ENCODE measurements at regions not wholly inside any gene's neighbourhood (a gene's known extent, or its start where the extent isn't known, plus 50 kb on each side); places are given as distances from the start of the nearest gene placed in this dataset.

GRCh38 chr21:17442165-17442564, 70.7 kb upstream of the CXADR start:
- DNase-seq, result no peak

GRCh38 chr21:17444828-17445227, 68.0 kb upstream of the CXADR start:
- no peak for DNase-seq

DNA sequence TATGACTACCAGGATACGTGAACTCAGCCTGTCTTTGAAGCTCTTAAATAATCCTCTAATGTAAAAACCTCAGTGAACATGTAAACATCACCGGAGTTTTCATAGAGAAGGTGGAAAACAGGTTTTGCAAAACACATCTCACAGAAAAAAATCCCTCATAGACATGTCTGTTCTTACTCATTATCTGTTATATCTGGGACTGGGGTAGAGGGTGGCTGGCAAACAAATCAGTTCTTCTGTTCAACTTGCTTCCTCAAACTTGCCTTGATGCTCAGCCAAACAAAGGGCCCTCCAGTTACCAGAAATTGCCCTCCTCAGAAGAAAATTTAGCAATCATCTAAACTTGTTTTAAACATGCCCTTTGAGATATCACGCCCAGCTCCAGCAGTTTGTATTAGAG, 66.1 kb upstream of the CXADR start:
- peak; percentile 5 for DNase-seq

DNA sequence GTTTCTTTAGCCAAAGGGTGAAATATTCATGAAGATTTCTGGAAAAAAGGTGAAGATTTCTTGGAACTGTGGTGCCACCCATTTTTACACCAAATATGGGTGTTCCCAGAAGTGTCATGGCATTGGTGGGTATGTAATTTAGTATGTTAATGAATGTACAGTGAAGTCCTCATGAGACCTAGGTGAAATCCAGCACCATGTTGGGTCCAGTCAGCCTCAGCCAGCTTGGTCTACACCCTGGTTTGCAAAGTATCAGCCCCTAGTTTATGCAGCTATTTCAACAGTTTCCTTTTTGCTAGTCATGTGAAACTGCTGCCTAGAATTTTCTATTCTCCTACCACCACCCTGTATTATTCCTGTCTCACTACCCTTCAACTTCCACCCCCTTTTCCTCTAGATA, 63.1 kb upstream of the CXADR start:
- DNase-seq, result no peak

DNA sequence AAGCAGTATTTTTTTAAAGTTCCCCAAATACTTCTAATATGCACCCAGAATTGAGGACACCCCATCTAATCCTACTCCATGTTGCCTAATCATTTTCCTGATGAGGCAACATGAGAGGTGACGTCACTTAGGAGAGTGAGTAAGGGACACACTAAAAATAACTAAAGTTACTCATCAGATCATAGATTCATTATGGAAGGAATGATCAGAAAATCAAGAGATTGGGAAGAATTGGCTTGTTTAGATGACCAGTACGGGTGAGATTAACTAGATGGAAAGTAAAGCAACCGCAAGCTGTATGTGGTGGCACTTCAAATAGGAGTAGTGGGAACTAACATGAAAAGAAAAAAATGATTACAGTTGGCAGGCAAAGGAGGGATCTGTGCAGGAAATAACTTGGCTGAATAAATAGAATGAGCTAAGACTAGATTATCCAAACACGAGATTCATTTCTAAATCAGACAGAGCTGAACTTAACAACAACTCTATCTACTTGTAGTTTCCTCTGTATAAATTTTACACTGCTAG, 61.4 kb upstream of the CXADR start:
- DNase-seq, result peak; percentile 71

DNA sequence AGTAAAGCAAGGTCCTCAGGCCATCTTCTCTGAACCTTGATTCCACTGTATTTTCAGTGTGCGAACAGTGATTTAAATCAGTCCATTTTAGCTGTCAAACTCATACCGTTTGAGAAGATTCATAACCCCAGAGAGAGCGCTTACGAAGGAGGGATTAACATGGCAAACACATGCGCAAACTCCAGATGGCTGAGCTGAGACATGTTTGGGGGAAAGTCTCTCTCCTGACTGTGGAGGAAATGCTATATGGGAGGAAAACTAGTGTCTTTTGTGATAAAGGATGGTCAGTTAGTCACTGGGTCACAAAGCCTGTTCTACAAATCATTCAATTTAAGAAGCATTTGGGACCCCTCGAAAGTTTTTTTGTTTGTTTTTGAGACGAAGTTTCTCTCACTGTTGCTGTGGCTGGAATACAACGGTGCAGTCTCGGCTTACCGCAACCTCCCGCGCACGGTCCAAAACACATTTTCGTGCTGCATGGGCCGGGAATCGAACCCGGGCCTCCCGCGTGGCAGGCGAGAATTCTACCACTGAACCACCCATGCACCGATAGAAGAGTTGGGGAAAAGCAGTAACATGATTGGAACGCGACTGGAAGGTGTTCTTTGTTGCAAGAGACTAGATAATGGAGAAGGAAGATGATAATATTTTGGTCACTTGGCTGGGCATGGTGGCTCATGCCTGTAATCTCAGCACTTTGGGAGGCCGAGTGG, 58.4 kb upstream of the CXADR start:
- DNase-seq, result peak; percentile 15

- DNase-seq, result no peak
Measured at GRCh38 chr21:17455028-17455353, 57.9 kb upstream of the CXADR start.

- no peak for DNase-seq
Measured at GRCh38 chr21:17455451-17455850, 57.4 kb upstream of the CXADR start.

GRCh38 chr21:17458279-17458678, 54.6 kb upstream of the CXADR start:
- no peak for DNase-seq

GRCh38 chr21:17460094-17460493, 52.7 kb upstream of the CXADR start:
- no peak for DNase-seq

GRCh38 chr21:17461014-17461413, 51.8 kb upstream of the CXADR start:
- DNase-seq, result no peak

- DNase-seq, result no peak
Measured at GRCh38 chr21:17461582-17461981, 51.3 kb upstream of the CXADR start.

DNA sequence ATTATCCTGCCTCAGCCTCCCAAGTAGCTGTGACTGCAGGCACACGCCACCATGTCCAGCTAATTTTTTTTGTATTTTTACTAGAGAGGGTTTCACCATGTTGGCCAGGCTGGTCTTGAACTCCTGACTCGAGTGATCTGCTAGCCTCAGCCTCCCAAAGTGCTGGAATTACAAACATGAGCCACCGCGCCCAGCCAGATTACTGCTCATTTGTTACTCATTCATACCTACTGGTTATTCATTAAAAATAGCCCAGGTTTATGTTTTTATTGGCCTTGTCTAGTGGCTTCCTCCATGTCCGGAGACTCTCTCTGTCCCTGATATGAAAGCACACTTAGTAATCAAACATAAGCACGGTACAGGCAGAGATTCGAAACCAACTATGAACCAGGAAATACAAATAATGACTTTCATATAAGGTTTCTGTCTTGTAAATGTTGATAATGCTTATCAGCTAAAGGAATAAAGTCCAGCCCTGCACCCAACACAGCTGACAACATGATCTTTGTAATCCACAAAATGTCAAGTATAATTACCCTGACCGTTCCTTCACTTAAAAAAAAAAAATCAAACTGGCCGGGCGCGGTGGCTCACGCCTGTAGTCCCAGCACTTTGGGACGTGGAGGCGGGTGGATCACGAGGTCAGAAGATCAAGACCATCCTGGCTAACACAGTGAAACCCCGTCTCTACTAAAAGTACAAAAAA, 50.4 kb upstream of the CXADR start:
- DNase-seq, result no peak
